SK-N-SH (cell line): ENCODE measurements at regions not wholly inside any gene's neighbourhood (a gene's known extent, or its start where the extent isn't known, plus 50 kb on each side); places are given as distances from the start of the nearest gene placed in this dataset.

ENCODE experiments used
- CTCF ChIP-seq: fragments of 200-600 bp; sonication (generic); IDR thresholded peaks from 2 replicates; pipeline ENCODE4 v1.6.1; 2017; ENCODE audit warnings: antibody characterized with exemption, mild to moderate bottlenecking, moderate library complexity
- EP300 ChIP-seq, 2 experiments: IDR thresholded peaks; 2 replicates each; pipeline versions ENCODE4 v1.4.0 to v1.6.1; 2012; ENCODE audit warnings: borderline replicate concordance in 1 of 2, low read depth in 1 of 2, low read length in 1 of 2
- TF ChIP-seq, protein P1 (sequence below): fragments of 150-350 bp; IDR thresholded peaks from 2 replicates; pipeline ENCODE4 v1.6.1; 2017; ENCODE audit warnings: antibody characterized with exemption, low read length, low read depth, borderline replicate concordance

- TF ChIP-seq EP300 (IDR thresholded peaks at IDR 0.05; ENCODE audit: borderline replicate concordance in 1 of 2, low read depth in 1 of 2, low read length in 1 of 2) (no peak), CTCF (no peak)
- TF ChIP-seq, protein P1, sequence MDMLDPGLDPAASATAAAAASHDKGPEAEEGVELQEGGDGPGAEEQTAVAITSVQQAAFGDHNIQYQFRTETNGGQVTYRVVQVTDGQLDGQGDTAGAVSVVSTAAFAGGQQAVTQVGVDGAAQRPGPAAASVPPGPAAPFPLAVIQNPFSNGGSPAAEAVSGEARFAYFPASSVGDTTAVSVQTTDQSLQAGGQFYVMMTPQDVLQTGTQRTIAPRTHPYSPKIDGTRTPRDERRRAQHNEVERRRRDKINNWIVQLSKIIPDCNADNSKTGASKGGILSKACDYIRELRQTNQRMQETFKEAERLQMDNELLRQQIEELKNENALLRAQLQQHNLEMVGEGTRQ = no peak
These were observed 215.5 kb downstream of the AACS start for GRCh38 chr12:125280482-125281377.
